ENCODE measurements at regions not wholly inside any gene's neighbourhood (a gene's known extent, or its start where the extent isn't known, plus 50 kb on each side); places are given as distances from the start of the nearest gene placed in this dataset.
"Not testable (repeated sequence)": the region's sequence is repeated elsewhere in the genome, so short reads cannot be mapped to it uniquely, and the experiment has no call there.

- intact Hi-C loops (cut with DNase I): no loop called here
- Histone ChIP-seq H3K9ac (ENCODE audit: low read depth in 2 of 2, low read length in 2 of 2) (no peak overlapping the region), H3K9me3 (no peaks in the 10 kb centered on the region), H3K27ac (no peak overlapping the region), H3K27me3 (no peaks in the 10 kb centered on the region), H3K4me1 (no peaks in the 10 kb centered on the region), H3K4me3 (no peak overlapping the region), H3K36me3 (no peaks in the 10 kb centered on the region)
- no peak for TF ChIP-seq CTCF (IDR thresholded peaks at IDR 0.05)
- no peak for DNase-seq
These were observed 1003.5 kb upstream of the LCORL start for GRCh38 chr4:19025031-19025430.

GRCh38 chr4:19024047-19024446, 1002.5 kb upstream of the LCORL start:
- no peaks in the 10 kb centered on the region for H3K36me3 ChIP-seq
- no peaks in the 10 kb centered on the region for H3K9me3 ChIP-seq
- DNase-seq: no peak
- H3K4me3 ChIP-seq: no peak overlapping the region
- H3K27me3 ChIP-seq: no peaks in the 10 kb centered on the region
- no peak for TF ChIP-seq CTCF (IDR thresholded peaks at IDR 0.05)
- no peaks in the 10 kb centered on the region for H3K4me1 ChIP-seq
- intact Hi-C loops (cut with DNase I): no loop called here
- H3K9ac ChIP-seq (ENCODE audit: low read depth in 2 of 2, low read length in 2 of 2): no peak overlapping the region
- H3K27ac ChIP-seq: no peak overlapping the region

- Histone ChIP-seq H3K27ac (no peak overlapping the region), H3K4me3 (no peak overlapping the region), H3K9ac (ENCODE audit: low read depth in 2 of 2, low read length in 2 of 2) (no peak overlapping the region), H3K9me3 (no peaks in the 10 kb centered on the region), H3K27me3 (no peaks in the 10 kb centered on the region), H3K4me1 (no peaks in the 10 kb centered on the region), H3K36me3 (no peaks in the 10 kb centered on the region)
- intact Hi-C loops (cut with DNase I): no loop called here
- DNase-seq: no peak
- no peak for TF ChIP-seq CTCF (IDR thresholded peaks at IDR 0.05)
These were observed 1000.1 kb upstream of the LCORL start for GRCh38 chr4:19021617-19022016.

- H3K27ac ChIP-seq; H3K4me3 ChIP-seq; H3K4me1 ChIP-seq; DNase-seq; intact Hi-C loops (cut with DNase I); H3K9ac ChIP-seq (ENCODE audit: low read depth in 2 of 2, low read length in 2 of 2); H3K27me3 ChIP-seq; H3K9me3 ChIP-seq; H3K36me3 ChIP-seq: not testable (repeated sequence)
These were observed 995.0 kb upstream of the LCORL start for GRCh38 chr4:19016550-19016949.

- no peaks in the 10 kb centered on the region for H3K9me3 ChIP-seq
- H3K4me1 ChIP-seq: no peaks in the 10 kb centered on the region
- no peak overlapping the region for H3K4me3 ChIP-seq
- TF ChIP-seq CTCF (IDR thresholded peaks at IDR 0.05): no peak
- H3K27me3 ChIP-seq: no peaks in the 10 kb centered on the region
- DNase-seq: no peak
- no peak overlapping the region for H3K9ac ChIP-seq (ENCODE audit: low read depth in 2 of 2, low read length in 2 of 2)
- no peaks in the 10 kb centered on the region for H3K36me3 ChIP-seq
- intact Hi-C loops (cut with DNase I): no loop called here
- no peak overlapping the region for H3K27ac ChIP-seq
These were observed 993.0 kb upstream of the LCORL start for GRCh38 chr4:19014594-19014993.

GRCh38 chr4:19010761-19011160, 989.2 kb upstream of the LCORL start:
- no peak for TF ChIP-seq CTCF (IDR thresholded peaks at IDR 0.05)
- intact Hi-C loops (cut with DNase I): no loop called here
- H3K27me3 ChIP-seq: no peaks in the 10 kb centered on the region
- no peak for DNase-seq
- no peaks in the 10 kb centered on the region for H3K36me3 ChIP-seq
- H3K4me3 ChIP-seq: no peak overlapping the region
- no peak overlapping the region for H3K27ac ChIP-seq
- H3K9ac ChIP-seq (ENCODE audit: low read depth in 2 of 2, low read length in 2 of 2): no peak overlapping the region
- no peaks in the 10 kb centered on the region for H3K4me1 ChIP-seq
- no peaks in the 10 kb centered on the region for H3K9me3 ChIP-seq

Measured in colonic mucosa (tissue), 4 donors.